C4-2B (cell line): ENCODE measurements at regions not wholly inside any gene's neighbourhood (a gene's known extent, or its start where the extent isn't known, plus 50 kb on each side); places are given as distances from the start of the nearest gene placed in this dataset.

Experiments
- ZFX ChIP-seq: fragments of 450-650 bp; IDR thresholded peaks from 2 replicates; pipeline ENCODE4 v1.6.1; 2017
- TF ChIP-seq, protein P1 (sequence below): fragments of 450-650 bp; conservative IDR thresholded peaks from 2 replicates; pipeline ENCODE4 v1.5.1; 2017; ENCODE audit warnings: mild to moderate bottlenecking

DNA sequence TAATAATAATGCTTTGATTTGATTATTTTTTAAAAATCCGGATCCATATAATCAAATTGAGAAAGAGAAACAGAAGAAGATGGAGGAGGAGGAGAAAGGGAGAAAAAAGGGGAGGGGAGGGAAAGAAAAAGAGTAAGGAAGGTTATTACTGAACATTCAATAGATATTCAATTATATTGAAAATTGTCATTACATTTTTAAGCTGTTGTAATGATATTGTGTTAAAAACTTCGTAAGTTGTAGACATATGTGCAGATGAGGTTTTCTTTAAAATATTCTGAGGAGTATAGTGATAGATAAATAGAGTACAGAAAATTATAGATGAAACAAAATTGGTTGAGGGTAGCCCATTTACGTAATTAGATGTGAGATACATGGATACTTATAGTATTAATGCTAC is 933.0 kb upstream of the PHF14 start:
- TF ChIP-seq, protein P1, sequence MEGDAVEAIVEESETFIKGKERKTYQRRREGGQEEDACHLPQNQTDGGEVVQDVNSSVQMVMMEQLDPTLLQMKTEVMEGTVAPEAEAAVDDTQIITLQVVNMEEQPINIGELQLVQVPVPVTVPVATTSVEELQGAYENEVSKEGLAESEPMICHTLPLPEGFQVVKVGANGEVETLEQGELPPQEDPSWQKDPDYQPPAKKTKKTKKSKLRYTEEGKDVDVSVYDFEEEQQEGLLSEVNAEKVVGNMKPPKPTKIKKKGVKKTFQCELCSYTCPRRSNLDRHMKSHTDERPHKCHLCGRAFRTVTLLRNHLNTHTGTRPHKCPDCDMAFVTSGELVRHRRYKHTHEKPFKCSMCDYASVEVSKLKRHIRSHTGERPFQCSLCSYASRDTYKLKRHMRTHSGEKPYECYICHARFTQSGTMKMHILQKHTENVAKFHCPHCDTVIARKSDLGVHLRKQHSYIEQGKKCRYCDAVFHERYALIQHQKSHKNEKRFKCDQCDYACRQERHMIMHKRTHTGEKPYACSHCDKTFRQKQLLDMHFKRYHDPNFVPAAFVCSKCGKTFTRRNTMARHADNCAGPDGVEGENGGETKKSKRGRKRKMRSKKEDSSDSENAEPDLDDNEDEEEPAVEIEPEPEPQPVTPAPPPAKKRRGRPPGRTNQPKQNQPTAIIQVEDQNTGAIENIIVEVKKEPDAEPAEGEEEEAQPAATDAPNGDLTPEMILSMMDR: no peak
- no peak for TF ChIP-seq ZFX
